GM21576 (cell line): ENCODE measurements at regions not wholly inside any gene's neighbourhood (a gene's known extent, or its start where the extent isn't known, plus 50 kb on each side); places are given as distances from the start of the nearest gene placed in this dataset.

Experiments used
- ATAC-seq: cut with Tn5 transposase; IDR thresholded peaks from one replicate; pipeline ENCODE4 v1.9.1; 2021; ENCODE audit warnings: mild to moderate bottlenecking, moderate library complexity; ENCODE audit not compliant: unreplicated experiment

- no peak for ATAC-seq
Measured at GRCh38 chr16:51815523-51815922, 664.5 kb upstream of the SALL1 start.

DNA sequence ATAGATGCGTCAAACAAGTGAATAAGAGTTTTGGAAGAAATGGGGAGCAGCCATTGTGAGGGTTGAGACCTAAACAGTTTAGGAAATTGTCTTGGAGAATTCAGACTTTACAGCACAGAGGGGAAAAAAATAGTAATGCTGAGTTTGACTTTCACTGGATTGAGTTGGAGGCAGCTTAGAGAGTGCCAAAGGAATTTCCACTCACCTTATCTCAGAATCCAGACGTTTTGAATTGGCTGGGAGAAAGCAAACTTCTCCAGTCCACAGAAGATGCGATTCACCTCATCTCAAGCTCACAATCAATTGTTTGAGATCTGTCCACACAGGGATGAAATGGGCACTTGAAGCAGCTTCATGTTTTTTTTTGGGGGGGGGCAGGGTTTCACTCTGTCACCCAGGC is 663.5 kb upstream of the SALL1 start:
- ATAC-seq = no peak

GRCh38 chr16:51813609-51814008 is 662.5 kb upstream of the SALL1 start:
- no peak for ATAC-seq

DNA sequence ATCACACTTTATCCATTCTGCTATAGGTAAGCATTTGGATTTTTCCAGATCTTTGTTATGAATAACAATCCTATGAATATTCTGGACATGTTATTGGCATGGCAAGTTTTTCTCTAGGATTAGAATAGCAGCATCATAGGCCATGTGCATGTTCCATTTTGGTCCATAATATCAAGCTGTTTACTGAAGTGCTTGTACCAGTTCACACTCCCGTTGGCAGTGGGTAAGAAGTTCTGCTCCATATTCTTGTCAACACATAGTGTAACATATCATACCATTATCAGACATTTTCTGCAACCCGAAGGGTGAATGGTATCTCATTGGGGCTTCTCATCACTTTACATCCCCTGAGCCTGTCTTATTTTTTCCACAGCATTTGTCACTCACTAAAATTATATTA is 661.9 kb upstream of the SALL1 start:
- no peak for ATAC-seq

- ATAC-seq = no peak
Measured at GRCh38 chr16:51807551-51807950, 656.5 kb upstream of the SALL1 start.

- ATAC-seq = no peak
Measured at GRCh38 chr16:51801635-51802034, 650.6 kb upstream of the SALL1 start.

- ATAC-seq = no peak
Measured at GRCh38 chr16:51797669-51798259, 646.7 kb upstream of the SALL1 start.

GRCh38 chr16:51779240-51779639 is 628.2 kb upstream of the SALL1 start:
- no peak for ATAC-seq

DNA sequence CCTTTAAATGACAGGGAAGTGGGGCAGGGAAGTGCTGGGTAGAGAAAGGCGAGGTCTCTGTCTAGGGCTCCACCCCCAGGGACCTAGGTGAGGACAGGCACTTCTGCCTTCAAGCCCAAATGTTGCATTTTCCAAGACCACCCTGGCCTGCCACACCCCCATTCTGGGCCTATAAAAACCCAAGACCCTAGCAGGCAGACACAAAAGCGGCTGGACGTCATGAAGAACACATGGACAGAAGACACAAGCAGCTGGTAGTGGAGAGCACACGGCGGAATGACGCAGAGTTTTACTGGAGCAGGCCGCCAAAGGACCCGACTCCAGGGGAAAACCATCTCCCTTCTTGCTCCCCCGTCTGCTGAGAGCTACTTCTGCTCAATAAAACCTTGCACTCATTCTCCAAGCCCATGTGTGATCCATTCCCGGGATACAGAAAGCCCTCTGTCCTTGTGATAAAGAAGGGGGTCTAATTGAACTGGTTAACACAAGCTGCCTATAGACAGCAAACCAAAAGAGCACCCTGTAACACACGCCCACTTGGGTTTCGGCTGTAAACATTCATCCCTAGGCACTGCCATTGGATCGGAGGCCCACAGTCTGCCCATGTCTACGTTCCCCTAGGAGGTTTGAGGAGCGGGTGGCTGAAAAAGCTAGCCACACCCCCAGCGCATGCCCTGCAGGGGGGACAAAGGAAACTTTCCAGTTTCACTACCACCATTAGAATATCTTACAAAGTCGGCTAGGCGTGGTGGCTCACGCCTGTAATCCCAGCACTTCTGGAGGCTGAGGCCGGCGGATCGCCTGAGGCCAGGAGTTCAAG is 622.2 kb upstream of the SALL1 start:
- no peak for ATAC-seq

GRCh38 chr16:51766739-51767138 is 615.7 kb upstream of the SALL1 start:
- ATAC-seq = no peak

DNA sequence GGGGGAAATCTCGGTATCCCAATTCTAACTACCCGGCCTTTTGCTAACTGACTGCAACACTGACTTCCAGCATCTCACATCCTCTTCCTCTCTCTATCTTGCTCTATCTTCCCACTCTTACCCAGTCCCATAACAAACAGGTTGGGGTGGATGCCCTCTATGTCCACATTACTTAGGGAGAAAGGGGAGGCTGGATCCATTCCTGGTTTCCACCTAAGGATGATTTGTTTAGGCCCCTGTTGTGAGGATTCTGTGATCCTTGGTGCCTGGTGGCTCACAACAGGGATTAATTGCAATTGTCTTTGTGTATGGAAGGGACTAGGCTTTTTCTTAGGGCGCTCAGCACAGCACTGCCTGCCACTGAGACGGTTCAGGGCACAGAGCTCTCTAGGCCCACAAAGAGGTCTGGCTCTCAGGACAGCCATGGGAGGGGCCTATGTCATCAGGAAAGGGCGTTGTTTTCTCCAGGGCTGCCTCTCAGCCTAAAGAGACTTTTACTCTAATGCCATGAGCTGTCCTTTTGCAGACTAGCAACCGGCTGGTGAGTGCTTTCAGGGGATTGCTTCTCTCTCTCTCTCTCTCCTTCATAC is 612.1 kb upstream of the SALL1 start:
- ATAC-seq = no peak

DNA sequence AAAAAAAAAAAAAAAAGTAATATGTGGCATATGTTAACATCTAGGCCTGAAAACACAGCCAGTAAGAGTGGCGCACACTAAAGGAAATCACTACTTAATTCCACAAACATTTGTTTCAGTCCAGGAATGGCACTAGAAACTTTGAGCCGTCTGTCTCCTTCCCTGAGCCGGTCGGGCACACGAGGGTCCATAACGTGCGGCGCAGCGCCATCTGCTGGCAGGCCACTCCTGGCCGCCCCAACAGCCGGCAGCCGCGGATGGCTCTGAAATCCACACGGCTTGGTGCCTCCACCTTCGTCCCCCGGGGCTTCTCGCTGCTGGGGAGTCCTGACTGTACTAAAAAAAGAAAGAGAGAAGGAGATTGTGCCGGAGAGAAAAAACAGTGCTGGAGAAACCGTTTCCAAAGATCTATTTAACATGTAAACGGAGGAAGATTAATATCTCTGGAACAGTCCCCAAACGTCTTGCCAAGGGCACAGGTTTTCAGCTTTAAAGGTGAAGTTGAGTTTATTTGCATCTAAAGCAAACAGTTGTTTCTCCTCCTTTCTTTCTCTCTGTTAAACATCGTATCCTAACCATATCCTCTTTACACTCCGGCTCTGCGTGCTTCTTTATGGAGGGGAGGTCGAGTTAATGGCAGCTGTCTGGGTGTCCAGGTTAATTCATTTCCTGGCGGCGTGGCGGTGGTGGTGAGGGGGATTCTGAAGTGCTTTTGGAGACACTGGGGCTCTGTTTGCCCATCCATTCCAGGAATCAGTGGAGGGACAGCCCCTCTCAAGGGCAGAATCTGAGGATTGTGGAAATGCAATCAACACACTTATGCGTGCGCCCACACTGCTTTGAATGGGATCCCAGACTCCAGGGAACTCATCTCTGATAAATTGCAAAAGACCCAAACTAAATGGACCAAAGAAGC is 611.3 kb upstream of the SALL1 start:
- peak; percentile 94 for ATAC-seq

GRCh38 chr16:51761001-51761400 is 609.9 kb upstream of the SALL1 start:
- ATAC-seq = no peak

DNA sequence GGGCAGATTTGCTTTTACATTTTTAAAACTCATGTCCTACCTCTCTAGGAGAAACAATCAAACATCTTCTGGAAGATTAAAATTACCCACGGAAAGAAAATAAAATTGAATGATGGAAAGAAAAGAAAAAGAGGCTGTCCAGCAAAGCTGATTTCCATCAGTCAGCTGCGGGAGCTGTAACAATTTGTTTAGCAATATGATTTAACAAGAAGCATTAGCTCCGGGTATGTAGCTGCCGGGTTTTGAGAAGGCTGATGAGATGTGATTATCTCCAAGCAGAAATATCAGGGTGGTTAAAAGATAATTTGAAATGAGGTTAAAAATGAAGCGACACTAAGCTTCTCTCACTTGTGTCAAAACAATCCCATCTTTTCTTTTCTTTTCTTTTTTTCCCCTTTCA is 608.9 kb upstream of the SALL1 start:
- no peak for ATAC-seq

GRCh38 chr16:51759329-51759728 is 608.3 kb upstream of the SALL1 start:
- ATAC-seq = no peak

- no peak for ATAC-seq
Measured at GRCh38 chr16:51757921-51758479, 606.9 kb upstream of the SALL1 start.

- no peak for ATAC-seq
Measured at GRCh38 chr16:51757505-51757904, 606.4 kb upstream of the SALL1 start.

- no peak for ATAC-seq
Measured at GRCh38 chr16:51757124-51757470, 606.0 kb upstream of the SALL1 start.

DNA sequence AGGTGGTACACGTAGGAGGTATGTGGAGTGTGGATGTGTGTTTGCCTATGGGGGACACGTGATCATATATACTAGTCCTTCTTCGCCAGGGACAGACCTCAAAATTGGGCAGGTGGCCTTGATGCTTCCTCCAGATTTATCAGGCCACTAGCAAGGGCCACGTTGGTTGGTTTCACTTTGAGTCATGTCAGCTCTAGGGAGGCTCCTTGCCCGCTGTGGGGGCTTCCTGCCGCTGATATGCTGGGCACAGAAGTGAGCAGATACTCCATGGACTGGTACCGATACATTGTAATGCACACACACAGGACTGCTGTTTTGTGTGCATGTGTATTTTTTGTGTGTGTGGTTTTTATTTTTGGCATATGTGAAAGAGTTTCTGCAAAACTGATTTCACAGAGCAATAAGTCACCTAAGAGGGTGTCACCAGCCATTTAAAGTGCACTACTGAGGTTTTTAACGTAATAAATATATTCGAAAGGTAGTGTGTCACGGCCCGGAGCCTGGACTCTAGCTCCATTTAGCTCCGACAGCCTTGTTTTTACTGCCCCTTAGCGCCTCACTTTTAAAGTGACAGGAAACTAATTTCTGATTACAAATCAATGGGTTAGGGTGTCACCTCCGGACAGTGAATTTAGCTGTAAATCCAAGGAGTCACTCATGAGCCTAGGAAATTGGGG is 605.5 kb upstream of the SALL1 start:
- no peak for ATAC-seq

- ATAC-seq = no peak
Measured at GRCh38 chr16:51755577-51756355, 604.7 kb upstream of the SALL1 start.
